ENCODE measurements at regions not wholly inside any gene's neighbourhood (a gene's known extent, or its start where the extent isn't known, plus 50 kb on each side); places are given as distances from the start of the nearest gene placed in this dataset.
"Not testable (repeated sequence)": the region's sequence is repeated elsewhere in the genome, so short reads cannot be mapped to it uniquely, and the experiment has no call there.

GRCh38 chr16:50448981-50449380 lies 80.2 kb upstream of the BRD7 start:
- no peak for DNase-seq

GRCh38 chr16:50448522-50448921 lies 79.7 kb upstream of the BRD7 start:
- DNase-seq: no peak

GRCh38 chr16:50447386-50447785 lies 78.6 kb upstream of the BRD7 start:
- not testable (repeated sequence) for DNase-seq

GRCh38 chr16:50446861-50447260 lies 78.1 kb upstream of the BRD7 start:
- no peak for DNase-seq

GRCh38 chr16:50445621-50446555 lies 77.1 kb upstream of the BRD7 start:
- no peak for DNase-seq

GRCh38 chr16:50444526-50444925 lies 75.7 kb upstream of the BRD7 start:
- DNase-seq: no peak

GRCh38 chr16:50442221-50442620 lies 73.4 kb upstream of the BRD7 start:
- DNase-seq: no peak

- no peak for DNase-seq
Observed at GRCh38 chr16:50441486-50442157, 72.8 kb upstream of the BRD7 start.

GRCh38 chr16:50440991-50441390 lies 72.2 kb upstream of the BRD7 start:
- DNase-seq: no peak

GRCh38 chr16:50440531-50440930 lies 71.7 kb upstream of the BRD7 start:
- no peak for DNase-seq

- no peak for DNase-seq
Observed at GRCh38 chr16:50437769-50438437, 69.1 kb upstream of the BRD7 start.

- DNase-seq: no peak
Observed at GRCh38 chr16:50436271-50436670, 67.5 kb upstream of the BRD7 start.

- DNase-seq: no peak
Observed at GRCh38 chr16:50434872-50435478, 66.2 kb upstream of the BRD7 start.

- DNase-seq: no peak
Observed at GRCh38 chr16:50430076-50430475, 61.3 kb upstream of the BRD7 start.

GRCh38 chr16:50428742-50429141 lies 60.0 kb upstream of the BRD7 start:
- DNase-seq: no peak

GRCh38 chr16:50428116-50428515 lies 59.3 kb upstream of the BRD7 start:
- DNase-seq: no peak

GRCh38 chr16:50427107-50427506 lies 58.3 kb upstream of the BRD7 start:
- no peak for DNase-seq

- no peak for DNase-seq
Observed at GRCh38 chr16:50425648-50426047, 56.9 kb upstream of the BRD7 start.

GRCh38 chr16:50425044-50425443 lies 56.3 kb upstream of the BRD7 start:
- DNase-seq: no peak

- no peak for DNase-seq
Observed at GRCh38 chr16:50422926-50423325, 54.1 kb upstream of the BRD7 start.

- no peak for DNase-seq
Observed at GRCh38 chr16:50419116-50419515, 50.3 kb upstream of the BRD7 start.
